Choroid plexus epithelial cell (primary cell): ENCODE measurements at regions not wholly inside any gene's neighbourhood (a gene's known extent, or its start where the extent isn't known, plus 50 kb on each side); places are given as distances from the start of the nearest gene placed in this dataset.
A peak's percentile ranks its signal among the peaks of the same experiment; 100 is the strongest.

Experiments
- DNase-seq: peaks from one replicate; pipeline ENCODE4 v3.0.0-alpha.2; 2010; ENCODE audit warnings: low read depth
- H3K4me3 ChIP-seq: 2 replicates; pipeline ENCODE4 v1.5.1; 2011; ENCODE audit warnings: low read depth, mild to moderate bottlenecking, control low read depth, low read length, moderate library complexity
- CTCF ChIP-seq: conservative IDR thresholded peaks from 2 replicates; pipeline ENCODE4 v1.5.1; 2011; ENCODE audit warnings: low read depth, mild to moderate bottlenecking, control low read depth, inconsistent platforms, low read length, moderate library complexity

- TF ChIP-seq CTCF: peak; percentile 3
- DNase-seq: no peak
- H3K4me3 ChIP-seq: no peak overlapping the region
Observed at GRCh38 chr2:82234283-82234874, 1929.8 kb upstream of the LRRTM1 start.

GRCh38 chr2:82233806-82234205 is 1929.3 kb upstream of the LRRTM1 start:
- DNase-seq: no peak
- H3K4me3 ChIP-seq: no peak overlapping the region
- TF ChIP-seq CTCF: no peak

- no peak for DNase-seq
- H3K4me3 ChIP-seq: no peak overlapping the region
- no peak for TF ChIP-seq CTCF
Observed at GRCh38 chr2:82230406-82230805, 1925.9 kb upstream of the LRRTM1 start.

GRCh38 chr2:82226441-82226840 is 1921.9 kb upstream of the LRRTM1 start:
- no peak for TF ChIP-seq CTCF
- DNase-seq: no peak
- no peak overlapping the region for H3K4me3 ChIP-seq

GRCh38 chr2:82224301-82224940 is 1919.9 kb upstream of the LRRTM1 start:
- TF ChIP-seq CTCF: no peak
- no peak overlapping the region for H3K4me3 ChIP-seq
- DNase-seq: no peak

GRCh38 chr2:82215212-82215611 is 1910.7 kb upstream of the LRRTM1 start:
- no peak for DNase-seq
- TF ChIP-seq CTCF: no peak
- H3K4me3 ChIP-seq: no peak overlapping the region

GRCh38 chr2:82199493-82199852 is 1894.9 kb upstream of the LRRTM1 start:
- TF ChIP-seq CTCF: no peak
- no peak overlapping the region for H3K4me3 ChIP-seq
- no peak for DNase-seq
